Ascending aorta (tissue), 2 donors: ENCODE measurements at regions not wholly inside any gene's neighbourhood (a gene's known extent, or its start where the extent isn't known, plus 50 kb on each side); places are given as distances from the start of the nearest gene placed in this dataset.
"Not testable (repeated sequence)": the region's sequence is repeated elsewhere in the genome, so short reads cannot be mapped to it uniquely, and the experiment has no call there.

Source experiments
- DNase-seq, 2 donors: peaks; one replicate each; pipeline ENCODE4 v3.0.0-alpha.2; 2019; ENCODE audit warnings: low spot score in 2 of 2
- H3K27ac ChIP-seq, 2 donors: fragments of 200-600 bp; sonication (generic); one replicate each; pipeline ENCODE4 v1.5.1; 2016 to 2017; ENCODE audit warnings: mild to moderate bottlenecking in 1 of 2
- H3K27me3 ChIP-seq: fragments of 200-600 bp; sonication (generic); one replicate; pipeline ENCODE4 v1.5.1; 2017
- H3K36me3 ChIP-seq, 2 donors: fragments of 200-600 bp; sonication (generic); one replicate each; pipeline ENCODE4 v1.5.1; 2016
- H3K4me1 ChIP-seq, 2 donors: fragments of 200-600 bp; sonication (generic); one replicate each; pipeline ENCODE4 v1.5.1; 2016 to 2017; ENCODE audit warnings: mild to moderate bottlenecking in 1 of 2
- H3K4me3 ChIP-seq, 2 donors: fragments of 200-600 bp; sonication (generic); one replicate each; pipeline ENCODE4 v1.5.1; 2016 to 2017; ENCODE audit warnings: mild to moderate bottlenecking in 1 of 2
- H3K9me3 ChIP-seq, 2 donors: fragments of 200-600 bp; sonication (generic); one replicate each; pipeline ENCODE4 v1.5.1; 2016
- intact Hi-C: fragments of 100-400 bp; cut with DNase I; formaldehyde crosslinking; loops from one replicate; pipeline ENCODE4 v1.15.1; 2023
- TF ChIP-seq, protein P1 (sequence below), 3 experiments: fragments of 200-600 bp in 2 of 3; fragments of 450-650 bp in 1 of 3; sonication (generic) in 2 of 3; IDR thresholded peaks; one replicate each; pipeline ENCODE4 v1.5.1; 2016 to 2019; ENCODE audit warnings: antibody characterized with exemption in 3 of 3, mild to moderate bottlenecking in 1 of 3, moderate library complexity in 1 of 3

DNA sequence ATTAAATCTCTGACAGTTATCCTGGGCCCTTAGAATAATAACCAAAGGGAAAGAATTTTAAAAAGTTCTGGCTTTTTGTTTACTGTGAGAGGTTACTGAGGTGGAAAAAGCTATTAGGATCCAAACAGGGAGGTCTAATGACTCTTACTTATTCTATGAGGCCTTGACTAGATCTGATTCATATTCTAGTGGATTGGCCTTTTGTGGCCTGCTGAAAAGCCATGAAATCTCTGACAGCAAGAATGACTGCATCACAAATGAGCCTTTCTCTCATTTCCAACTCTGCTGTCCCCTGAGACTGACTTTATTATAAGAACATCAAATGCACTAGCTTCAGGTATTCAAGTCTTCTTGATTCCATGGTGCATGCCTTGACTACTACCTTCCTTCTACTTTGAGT, 1797.6 kb downstream of the LRRC4C start:
- H3K4me1 ChIP-seq: no peaks in the 10 kb centered on the region
- intact Hi-C loops: no loop called here
- H3K9me3 ChIP-seq: no peaks in the 10 kb centered on the region
- TF ChIP-seq, protein P1, sequence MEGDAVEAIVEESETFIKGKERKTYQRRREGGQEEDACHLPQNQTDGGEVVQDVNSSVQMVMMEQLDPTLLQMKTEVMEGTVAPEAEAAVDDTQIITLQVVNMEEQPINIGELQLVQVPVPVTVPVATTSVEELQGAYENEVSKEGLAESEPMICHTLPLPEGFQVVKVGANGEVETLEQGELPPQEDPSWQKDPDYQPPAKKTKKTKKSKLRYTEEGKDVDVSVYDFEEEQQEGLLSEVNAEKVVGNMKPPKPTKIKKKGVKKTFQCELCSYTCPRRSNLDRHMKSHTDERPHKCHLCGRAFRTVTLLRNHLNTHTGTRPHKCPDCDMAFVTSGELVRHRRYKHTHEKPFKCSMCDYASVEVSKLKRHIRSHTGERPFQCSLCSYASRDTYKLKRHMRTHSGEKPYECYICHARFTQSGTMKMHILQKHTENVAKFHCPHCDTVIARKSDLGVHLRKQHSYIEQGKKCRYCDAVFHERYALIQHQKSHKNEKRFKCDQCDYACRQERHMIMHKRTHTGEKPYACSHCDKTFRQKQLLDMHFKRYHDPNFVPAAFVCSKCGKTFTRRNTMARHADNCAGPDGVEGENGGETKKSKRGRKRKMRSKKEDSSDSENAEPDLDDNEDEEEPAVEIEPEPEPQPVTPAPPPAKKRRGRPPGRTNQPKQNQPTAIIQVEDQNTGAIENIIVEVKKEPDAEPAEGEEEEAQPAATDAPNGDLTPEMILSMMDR (IDR thresholded peaks at IDR 0.05): no peak
- H3K27ac ChIP-seq: no peak overlapping the region
- H3K36me3 ChIP-seq: no peaks in the 10 kb centered on the region
- no peaks in the 10 kb centered on the region for H3K27me3 ChIP-seq
- DNase-seq: no peak
- H3K4me3 ChIP-seq: no peak overlapping the region

DNA sequence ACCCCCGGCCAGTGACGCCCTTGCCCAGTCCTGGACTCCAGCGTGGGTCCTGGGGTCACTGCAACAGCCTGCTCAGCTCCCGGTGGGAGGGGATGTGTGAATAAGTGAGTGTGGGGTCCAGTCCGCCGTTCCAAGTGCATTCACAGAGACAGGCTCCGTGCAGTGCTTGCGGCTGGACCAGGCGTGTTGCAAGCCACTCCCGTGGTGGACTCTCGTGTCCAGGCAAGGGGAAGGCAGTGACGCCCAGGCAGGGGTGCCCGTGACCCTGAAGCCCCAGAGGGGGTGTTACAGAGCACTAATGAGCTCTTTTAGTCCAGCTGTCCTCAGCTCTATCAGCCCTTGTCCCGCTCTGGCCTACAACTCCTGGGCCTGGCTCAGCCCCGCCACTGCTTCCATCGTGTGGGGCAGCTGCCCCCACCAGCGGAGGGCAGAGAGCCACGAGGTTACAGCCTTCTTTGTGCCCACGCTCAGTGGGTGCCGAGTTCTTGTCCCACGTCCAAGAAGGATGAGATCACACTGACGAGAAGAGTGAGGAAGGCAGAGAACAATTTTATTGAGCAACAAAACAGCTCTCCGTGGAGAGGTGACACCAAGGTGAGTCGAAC, 1807.5 kb downstream of the LRRC4C start:
- no peak for DNase-seq
- TF ChIP-seq, protein P1 (IDR thresholded peaks at IDR 0.05): no peak
- H3K27ac ChIP-seq: no peak overlapping the region

DNA sequence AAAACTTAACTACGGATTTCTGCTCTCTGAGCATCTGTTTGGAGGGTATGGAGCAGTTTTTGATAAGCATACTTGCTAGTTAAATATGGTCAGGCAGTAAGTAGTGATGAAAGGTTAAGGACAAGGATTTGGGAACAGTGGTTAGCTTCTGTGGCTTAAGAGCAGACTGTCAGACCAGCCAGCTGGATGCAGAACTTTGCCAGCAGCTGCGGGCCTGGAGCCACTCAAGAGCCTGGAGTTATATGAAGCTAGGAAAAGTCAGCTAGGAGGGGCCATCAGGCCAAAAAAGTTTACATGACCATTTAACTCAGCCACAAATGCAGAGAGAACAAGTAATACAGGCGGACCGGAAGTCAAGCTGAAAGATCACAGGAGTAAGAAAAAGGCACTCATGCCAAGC, 1817.7 kb downstream of the LRRC4C start:
- Histone ChIP-seq H3K36me3 (no peaks in the 10 kb centered on the region), H3K9me3 (no peaks in the 10 kb centered on the region), H3K27me3 (no peaks in the 10 kb centered on the region), H3K27ac (no peak overlapping the region), H3K4me1 (no peaks in the 10 kb centered on the region), H3K4me3 (no peak overlapping the region)
- intact Hi-C loops: no loop called here
- no peak for DNase-seq
- TF ChIP-seq, protein P1 (IDR thresholded peaks at IDR 0.05): no peak

More for the DNA sequence above, 1807.5 kb downstream of the LRRC4C start:
- intact Hi-C loops: loop anchor here (5.0 kb wide), 1 partner anchor 160 kb away; no protein-coding TSS in a partner anchor
- H3K4me1 ChIP-seq: no peaks in the 10 kb centered on the region
- H3K27me3 ChIP-seq: no peaks in the 10 kb centered on the region
- no peak overlapping the region for H3K4me3 ChIP-seq
- H3K9me3 ChIP-seq: no peaks in the 10 kb centered on the region
- no peaks in the 10 kb centered on the region for H3K36me3 ChIP-seq

DNA sequence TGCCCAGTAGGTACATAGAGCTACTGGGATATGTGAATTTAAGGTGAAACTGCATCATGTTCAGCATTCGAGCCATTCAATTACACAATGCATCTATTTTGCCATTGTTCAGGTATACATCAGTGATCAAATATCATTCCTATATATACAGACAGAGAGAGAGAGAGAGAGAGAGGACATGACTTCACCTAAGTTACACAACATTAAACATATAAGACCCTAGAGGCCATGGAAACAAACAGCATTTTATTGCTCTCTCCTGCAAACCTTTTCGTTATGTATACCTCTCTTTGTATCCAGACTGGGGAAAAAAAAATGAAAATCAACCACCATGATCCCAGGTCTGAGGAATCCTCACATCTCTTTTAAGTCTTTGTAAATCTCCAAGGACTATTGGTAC, 1829.1 kb downstream of the LRRC4C start:
- Histone ChIP-seq H3K27ac (no peak overlapping the region), H3K9me3 (no peaks in the 10 kb centered on the region), H3K4me3 (no peak overlapping the region), H3K4me1 (no peaks in the 10 kb centered on the region), H3K27me3 (no peaks in the 10 kb centered on the region), H3K36me3 (no peaks in the 10 kb centered on the region)
- TF ChIP-seq, protein P1 (IDR thresholded peaks at IDR 0.05): no peak
- intact Hi-C loops: no loop called here
- DNase-seq: no peak

GRCh38 chr11:39628311-39628710, 1831.1 kb downstream of the LRRC4C start:
- H3K27me3 ChIP-seq: no peaks in the 10 kb centered on the region
- no peaks in the 10 kb centered on the region for H3K36me3 ChIP-seq
- no peaks in the 10 kb centered on the region for H3K9me3 ChIP-seq
- TF ChIP-seq, protein P1 (IDR thresholded peaks at IDR 0.05): no peak
- intact Hi-C loops: no loop called here
- H3K4me3 ChIP-seq: no peak overlapping the region
- no peak for DNase-seq
- H3K27ac ChIP-seq: no peak overlapping the region
- no peaks in the 10 kb centered on the region for H3K4me1 ChIP-seq

DNA sequence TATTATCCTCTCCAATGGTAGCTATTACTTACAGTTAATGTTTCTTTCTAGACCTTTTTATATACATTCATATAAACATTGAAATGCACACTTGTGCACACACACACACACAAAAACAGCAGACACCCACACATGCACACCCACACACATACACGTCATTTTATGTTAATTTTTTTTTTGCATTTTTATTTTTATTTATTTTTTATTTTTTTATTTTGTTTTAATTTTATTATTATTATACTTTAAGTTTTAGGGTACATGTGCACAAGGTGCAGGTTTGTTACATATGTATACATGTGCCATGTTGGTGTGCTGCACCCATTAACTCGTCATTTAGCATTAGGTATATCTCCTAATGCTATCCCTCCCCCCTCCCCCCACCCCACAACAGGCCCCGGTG, 1839.1 kb downstream of the LRRC4C start:
- not testable (repeated sequence) for H3K27me3 ChIP-seq

More for the DNA sequence above, 1839.1 kb downstream of the LRRC4C start:
- H3K36me3 ChIP-seq, intact Hi-C loops, H3K9me3 ChIP-seq, H3K27ac ChIP-seq, H3K4me1 ChIP-seq, DNase-seq, H3K4me3 ChIP-seq: not testable (repeated sequence)
